ENCODE measurements at regions not wholly inside any gene's neighbourhood (a gene's known extent, or its start where the extent isn't known, plus 50 kb on each side); places are given as distances from the start of the nearest gene placed in this dataset.

DNA sequence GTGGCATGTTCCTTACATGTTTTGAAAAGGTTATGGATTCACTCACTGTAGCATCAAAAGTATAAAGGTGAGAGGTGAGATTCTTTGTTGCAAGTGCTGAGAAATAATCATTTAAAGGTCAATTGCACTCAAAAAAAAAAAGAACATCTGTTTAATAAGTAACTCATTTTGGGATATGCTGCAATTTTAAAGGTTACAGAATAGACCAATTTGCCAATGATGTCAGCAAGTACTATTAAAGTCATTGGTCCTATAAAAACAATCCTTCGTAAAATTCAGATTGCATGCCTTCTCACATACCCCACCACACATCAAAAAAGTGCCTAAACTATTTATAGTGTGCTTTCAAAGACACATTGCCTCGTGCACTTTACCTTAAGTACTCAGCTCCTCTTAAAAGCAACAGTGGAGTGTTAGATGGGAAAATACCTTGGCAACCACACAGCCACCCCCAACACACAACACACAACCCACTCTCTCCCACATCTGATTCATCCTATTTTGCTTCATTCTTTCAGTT is 218.2 kb upstream of the ADGRL2 start:
- TF ChIP-seq, protein P1, sequence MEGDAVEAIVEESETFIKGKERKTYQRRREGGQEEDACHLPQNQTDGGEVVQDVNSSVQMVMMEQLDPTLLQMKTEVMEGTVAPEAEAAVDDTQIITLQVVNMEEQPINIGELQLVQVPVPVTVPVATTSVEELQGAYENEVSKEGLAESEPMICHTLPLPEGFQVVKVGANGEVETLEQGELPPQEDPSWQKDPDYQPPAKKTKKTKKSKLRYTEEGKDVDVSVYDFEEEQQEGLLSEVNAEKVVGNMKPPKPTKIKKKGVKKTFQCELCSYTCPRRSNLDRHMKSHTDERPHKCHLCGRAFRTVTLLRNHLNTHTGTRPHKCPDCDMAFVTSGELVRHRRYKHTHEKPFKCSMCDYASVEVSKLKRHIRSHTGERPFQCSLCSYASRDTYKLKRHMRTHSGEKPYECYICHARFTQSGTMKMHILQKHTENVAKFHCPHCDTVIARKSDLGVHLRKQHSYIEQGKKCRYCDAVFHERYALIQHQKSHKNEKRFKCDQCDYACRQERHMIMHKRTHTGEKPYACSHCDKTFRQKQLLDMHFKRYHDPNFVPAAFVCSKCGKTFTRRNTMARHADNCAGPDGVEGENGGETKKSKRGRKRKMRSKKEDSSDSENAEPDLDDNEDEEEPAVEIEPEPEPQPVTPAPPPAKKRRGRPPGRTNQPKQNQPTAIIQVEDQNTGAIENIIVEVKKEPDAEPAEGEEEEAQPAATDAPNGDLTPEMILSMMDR (IDR thresholded peaks at IDR 0.05; ENCODE audit: borderline replicate concordance, insufficient read depth, low read depth, low read length): no peak

DNA sequence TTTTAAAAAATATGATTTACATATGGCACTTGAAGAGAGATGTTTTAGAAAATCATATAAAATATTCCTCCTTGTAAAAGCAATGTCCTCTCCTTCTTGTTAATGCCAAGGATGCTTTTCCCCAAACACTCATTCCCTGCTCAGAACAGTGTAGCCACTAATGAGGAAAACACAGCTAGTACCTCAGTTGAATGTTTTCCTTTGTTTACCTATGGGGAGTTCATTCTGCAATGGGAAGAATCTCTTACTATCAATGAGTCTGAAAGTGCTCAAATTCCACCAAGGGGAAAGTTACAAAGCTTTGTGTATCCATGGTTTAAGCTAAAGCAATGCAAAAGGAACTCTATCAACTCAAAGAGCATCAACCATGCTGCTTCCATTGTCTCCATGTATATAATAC is 221.9 kb upstream of the ADGRL2 start:
- H3K4me3 ChIP-seq (ENCODE audit: low read depth, low read length): no peak overlapping the region
- TF ChIP-seq, protein P1 (IDR thresholded peaks at IDR 0.05; ENCODE audit: borderline replicate concordance, insufficient read depth, low read depth, low read length): no peak

More for the DNA sequence above, 218.2 kb upstream of the ADGRL2 start:
- H3K4me3 ChIP-seq (ENCODE audit: low read depth, low read length): no peak overlapping the region

DNA sequence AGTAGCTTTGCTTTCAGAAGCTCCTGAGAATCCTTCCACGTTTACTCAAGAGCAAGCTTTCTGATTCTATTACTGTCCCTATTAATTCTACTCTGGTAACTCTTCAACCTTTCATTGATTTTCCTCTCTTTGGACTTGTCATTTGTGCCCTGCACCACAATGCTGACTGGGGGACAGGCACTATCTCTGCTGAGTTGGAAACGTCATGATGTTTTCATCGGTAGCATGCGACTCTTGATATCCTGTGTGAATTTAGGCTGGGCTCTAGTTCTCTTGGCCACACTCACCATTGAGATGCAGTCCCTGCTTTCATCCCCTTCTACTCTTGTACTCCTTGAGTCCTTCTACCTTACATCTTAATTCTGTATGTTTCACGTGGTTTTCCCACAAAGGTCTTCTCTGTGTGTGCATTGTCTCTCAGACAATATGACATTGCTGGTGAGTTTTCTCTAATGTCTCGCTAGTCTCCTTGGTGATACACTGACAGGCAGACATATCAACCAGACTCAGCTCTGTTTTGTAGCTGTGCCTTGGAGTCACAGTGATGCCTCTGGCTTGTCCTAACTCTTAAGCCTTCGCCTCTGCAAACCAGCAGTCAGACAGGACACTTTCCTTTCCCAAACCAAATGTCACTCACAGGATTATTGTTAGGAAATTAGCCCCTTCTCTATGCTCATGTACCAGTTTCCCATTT is 223.6 kb upstream of the ADGRL2 start:
- TF ChIP-seq, protein P1 (IDR thresholded peaks at IDR 0.05; ENCODE audit: borderline replicate concordance, insufficient read depth, low read depth, low read length): no peak
- no peak overlapping the region for H3K4me3 ChIP-seq (ENCODE audit: low read depth, low read length)

DNA sequence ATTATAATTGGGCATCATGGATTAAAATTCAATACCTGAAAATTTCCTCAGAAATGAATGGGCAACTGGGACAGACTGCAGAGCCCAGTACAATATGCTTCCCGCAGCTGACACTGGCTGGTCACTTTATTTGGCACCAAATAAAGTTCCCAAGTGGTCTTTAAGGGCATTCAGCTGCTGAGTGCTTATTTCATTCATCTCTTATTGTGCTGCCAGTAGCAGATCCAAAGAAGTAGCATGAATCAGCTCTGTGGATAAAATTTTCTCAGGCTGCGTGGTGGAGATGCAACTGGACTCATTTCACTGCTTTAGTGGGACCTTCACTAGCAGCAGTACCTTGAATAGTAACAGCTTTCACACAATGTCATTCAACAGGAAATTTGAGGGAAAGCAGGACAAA is 226.3 kb upstream of the ADGRL2 start:
- TF ChIP-seq, protein P1 (IDR thresholded peaks at IDR 0.05; ENCODE audit: borderline replicate concordance, insufficient read depth, low read depth, low read length): no peak
- no peak overlapping the region for H3K4me3 ChIP-seq (ENCODE audit: low read depth, low read length)

DNA sequence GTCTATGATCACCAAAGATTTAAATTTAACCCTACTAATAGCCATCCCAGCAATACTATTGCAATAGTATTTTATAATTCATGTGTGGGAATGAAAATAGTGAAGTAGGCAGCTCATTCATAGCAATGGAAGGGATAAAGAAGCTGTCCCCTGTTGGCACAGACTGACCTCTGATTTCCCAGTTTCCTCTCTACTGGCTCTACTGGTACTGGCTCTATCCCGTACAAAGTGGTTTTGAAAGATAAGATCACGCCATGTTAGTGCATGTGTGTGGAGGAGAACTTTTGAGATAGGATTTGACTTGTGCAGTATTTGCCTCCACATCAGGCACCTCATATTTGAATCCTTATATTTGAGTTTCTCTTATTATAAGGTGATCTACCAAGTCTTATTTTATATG is 227.3 kb upstream of the ADGRL2 start:
- TF ChIP-seq, protein P1 (IDR thresholded peaks at IDR 0.05; ENCODE audit: borderline replicate concordance, insufficient read depth, low read depth, low read length): no peak
- no peak overlapping the region for H3K4me3 ChIP-seq (ENCODE audit: low read depth, low read length)

DNA sequence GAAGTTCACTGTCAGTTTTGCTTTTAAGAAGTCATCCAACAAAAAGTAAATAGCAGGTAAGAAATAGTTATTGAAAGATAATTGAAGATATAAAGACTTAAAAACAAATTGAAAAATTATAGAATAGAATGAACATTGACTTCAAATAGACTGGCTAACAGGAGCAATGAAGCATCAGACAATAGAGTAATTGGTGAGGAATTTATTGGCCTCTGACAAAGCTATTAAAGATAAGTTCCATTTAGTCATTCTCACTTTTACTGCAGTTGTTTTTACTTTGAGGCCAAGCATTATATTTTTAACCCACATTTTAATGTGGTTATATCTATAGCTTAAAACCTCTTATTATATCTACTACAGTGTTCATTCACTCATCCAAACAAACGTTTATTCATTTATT is 228.8 kb upstream of the ADGRL2 start:
- TF ChIP-seq, protein P1 (IDR thresholded peaks at IDR 0.05; ENCODE audit: borderline replicate concordance, insufficient read depth, low read depth, low read length): no peak
- no peak overlapping the region for H3K4me3 ChIP-seq (ENCODE audit: low read depth, low read length)

DNA sequence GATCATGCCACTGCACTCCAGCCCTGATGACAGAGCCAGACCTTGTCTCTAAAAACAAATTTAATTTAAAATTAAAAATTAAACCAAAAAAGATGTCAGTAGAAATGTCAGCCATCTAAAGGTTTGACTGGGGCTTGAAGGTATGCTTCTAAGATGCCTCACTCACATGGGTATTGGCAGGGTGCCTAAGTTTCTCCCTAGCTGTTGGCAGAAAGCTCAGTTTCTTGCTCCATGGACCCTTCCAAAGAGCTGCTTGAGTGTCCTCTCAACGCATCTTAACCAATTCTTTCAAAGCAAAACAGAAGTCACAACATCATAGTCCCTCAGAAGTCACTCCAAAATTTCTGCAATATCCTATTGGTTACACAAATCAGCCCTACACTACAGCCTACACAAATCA is 231.0 kb upstream of the ADGRL2 start:
- no peak overlapping the region for H3K4me3 ChIP-seq (ENCODE audit: low read depth, low read length)
- TF ChIP-seq, protein P1 (IDR thresholded peaks at IDR 0.05; ENCODE audit: borderline replicate concordance, insufficient read depth, low read depth, low read length): no peak

Measured in GM12875 (cell line).